PC-9 (cell line): ENCODE measurements at regions not wholly inside any gene's neighbourhood (a gene's known extent, or its start where the extent isn't known, plus 50 kb on each side); places are given as distances from the start of the nearest gene placed in this dataset.

ENCODE experiments used
- BruUV-seq: library from RNA; stranded (reverse); fragments of 400-500 nt; replicated peaks from 2 replicates; lab custom pipeline; 2021; lab: Mats Ljungman, UMichigan
- CTCF ChIA-PET: fragments of 300-600 bp; sonication (Branson Sonifier 250); formaldehyde crosslinking; loops from one replicate; lab custom pipeline; 2022; ENCODE audit warnings: antibody characterized with exemption; lab: Charles Lee
- POLR2A ChIA-PET: fragments of 300-600 bp; sonication (Branson Sonifier 250); formaldehyde crosslinking; loops from one replicate; lab custom pipeline; 2022; ENCODE audit warnings: antibody characterized with exemption; ENCODE audit not compliant: unreplicated experiment; lab: Charles Lee
- DNase-seq, 2 experiments: peaks; one replicate each; pipeline versions ENCODE4 v3.0.0 to v3.0.0-alpha.2; 2015 to 2022; ENCODE audit warnings: mixed read lengths in 1 of 2
- H2AFZ ChIP-seq: fragments of 200-600 bp; sonication (generic); 2 replicates; pipeline ENCODE4 v1.8.1; 2017; ENCODE audit warnings: antibody characterized with exemption
- H3F3A ChIP-seq: fragments of 200-600 bp; sonication (generic); 2 replicates; pipeline ENCODE4 v1.8.1; 2017; ENCODE audit warnings: antibody characterized with exemption, mild to moderate bottlenecking, low read depth; ENCODE audit not compliant: insufficient read depth
- H3K27ac ChIP-seq: fragments of 200-600 bp; sonication (generic); 2 replicates; pipeline ENCODE4 v1.6.1; 2016; ENCODE audit warnings: mixed run types
- H3K27me3 ChIP-seq: fragments of 200-600 bp; sonication (generic); 2 replicates; pipeline ENCODE4 v1.6.1; 2016; ENCODE audit warnings: low read depth, mixed run types; ENCODE audit not compliant: insufficient read depth
- H3K36me3 ChIP-seq: fragments of 200-600 bp; sonication (generic); 2 replicates; pipeline ENCODE4 v1.6.1; 2016; ENCODE audit warnings: low read depth, mixed run types
- H3K4me1 ChIP-seq: fragments of 200-600 bp; sonication (generic); replicated peaks from 2 replicates; pipeline ENCODE4 v1.6.1; 2016; ENCODE audit warnings: mixed run types; ENCODE audit not compliant: insufficient read depth
- H3K4me2 ChIP-seq: fragments of 200-600 bp; sonication (generic); 2 replicates; pipeline ENCODE4 v1.6.1; 2017; ENCODE audit warnings: mixed run types
- H3K4me3 ChIP-seq: fragments of 200-600 bp; sonication (generic); 2 replicates; pipeline ENCODE4 v1.6.1; 2016; ENCODE audit warnings: mixed run types
- H3K79me2 ChIP-seq: fragments of 200-600 bp; sonication (generic); 2 replicates; pipeline ENCODE4 v1.6.1; 2017; ENCODE audit warnings: low read depth, mixed run types
- H3K9me2 ChIP-seq: fragments of 200-600 bp; sonication (generic); 2 replicates; pipeline ENCODE4 v1.8.1; 2017; ENCODE audit warnings: mild to moderate bottlenecking; ENCODE audit not compliant: insufficient read depth
- H3K9me3 ChIP-seq: fragments of 200-600 bp; sonication (generic); 2 replicates; pipeline ENCODE4 v1.8.1; 2016; ENCODE audit warnings: low read depth; ENCODE audit not compliant: insufficient read depth
- H4K20me1 ChIP-seq: fragments of 200-600 bp; sonication (generic); 2 replicates; pipeline ENCODE4 v1.8.1; 2017; ENCODE audit not compliant: insufficient read depth
- EZH2 ChIP-seq: fragments of 200-600 bp; sonication (generic); IDR thresholded peaks from 2 replicates; pipeline ENCODE4 v1.8.0; 2017; ENCODE audit warnings: antibody characterized with exemption, low read depth
- intact Hi-C: fragments of 100-400 bp; cut with micrococcal nuclease; formaldehyde crosslinking; loops from one replicate; pipeline ENCODE4 v1.10.0; 2022; ENCODE audit not compliant: unreplicated experiment
- TF ChIP-seq, protein P1 (sequence below): fragments of 200-600 bp; sonication (generic); conservative IDR thresholded peaks from 2 replicates; pipeline ENCODE4 v1.6.1; 2017; ENCODE audit warnings: mixed run types, antibody characterized with exemption, mild to moderate bottlenecking, moderate library complexity

- intact Hi-C loops = no loop called here
- no TSS peak for BruUV-seq
Measured at GRCh38 chr18:57866355-57866754, 63.2 kb upstream of the ATP8B1 start.

DNA sequence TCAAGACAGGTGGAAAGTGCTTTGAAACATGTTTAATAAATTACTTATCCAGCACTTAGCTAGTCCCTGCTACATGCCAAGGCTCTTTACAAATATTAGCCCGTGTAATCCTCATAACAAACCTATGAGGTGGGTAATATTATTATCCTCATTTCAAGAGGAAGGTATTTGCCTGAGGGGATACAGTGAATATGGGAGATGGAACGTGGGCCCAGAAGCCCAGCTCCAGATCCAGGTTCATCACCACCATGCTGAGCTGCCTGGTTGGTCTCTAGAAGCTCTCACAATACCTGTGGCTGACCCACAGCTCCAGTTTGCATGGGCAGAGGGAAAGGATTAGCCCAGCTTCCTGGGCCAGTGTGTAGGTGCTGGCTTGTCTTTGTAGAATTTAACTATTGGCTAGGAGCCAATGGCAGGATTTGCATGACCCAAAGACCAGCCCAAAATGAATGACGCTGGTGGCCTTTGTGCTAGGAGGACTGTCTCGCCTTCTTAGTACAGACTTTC, 61.6 kb upstream of the ATP8B1 start:
- POLR2A ChIA-PET = no interaction called here
- Histone ChIP-seq H4K20me1 (no peaks in the 10 kb centered on the region), H3K27me3 (no peaks in the 10 kb centered on the region), H3K4me2 (no peak overlapping the region), H3K27ac (no peak overlapping the region), H3K9me3 (no peaks in the 10 kb centered on the region), H3K4me1 (no peaks in the 10 kb centered on the region), H3K79me2 (no peaks in the 10 kb centered on the region), H3K9me2 (no peaks in the 10 kb centered on the region), H3F3A (no peaks in the 10 kb centered on the region), H3K36me3 (no peaks in the 10 kb centered on the region), H3K4me3 (no peak overlapping the region), H2AFZ (no peak overlapping the region)
- DNase-seq = no peak
- BruUV-seq = no TSS peak
- intact Hi-C loops = no loop called here
- CTCF ChIA-PET = no interaction called here
- no peak for TF ChIP-seq EZH2
- TF ChIP-seq, protein P1, sequence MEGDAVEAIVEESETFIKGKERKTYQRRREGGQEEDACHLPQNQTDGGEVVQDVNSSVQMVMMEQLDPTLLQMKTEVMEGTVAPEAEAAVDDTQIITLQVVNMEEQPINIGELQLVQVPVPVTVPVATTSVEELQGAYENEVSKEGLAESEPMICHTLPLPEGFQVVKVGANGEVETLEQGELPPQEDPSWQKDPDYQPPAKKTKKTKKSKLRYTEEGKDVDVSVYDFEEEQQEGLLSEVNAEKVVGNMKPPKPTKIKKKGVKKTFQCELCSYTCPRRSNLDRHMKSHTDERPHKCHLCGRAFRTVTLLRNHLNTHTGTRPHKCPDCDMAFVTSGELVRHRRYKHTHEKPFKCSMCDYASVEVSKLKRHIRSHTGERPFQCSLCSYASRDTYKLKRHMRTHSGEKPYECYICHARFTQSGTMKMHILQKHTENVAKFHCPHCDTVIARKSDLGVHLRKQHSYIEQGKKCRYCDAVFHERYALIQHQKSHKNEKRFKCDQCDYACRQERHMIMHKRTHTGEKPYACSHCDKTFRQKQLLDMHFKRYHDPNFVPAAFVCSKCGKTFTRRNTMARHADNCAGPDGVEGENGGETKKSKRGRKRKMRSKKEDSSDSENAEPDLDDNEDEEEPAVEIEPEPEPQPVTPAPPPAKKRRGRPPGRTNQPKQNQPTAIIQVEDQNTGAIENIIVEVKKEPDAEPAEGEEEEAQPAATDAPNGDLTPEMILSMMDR = no peak

More at GRCh38 chr18:57866355-57866754, 63.2 kb upstream of the ATP8B1 start:
- no peak overlapping the region for H3K4me3 ChIP-seq
- TF ChIP-seq EZH2 = no peak
- TF ChIP-seq, protein P1 = no peak
- no peak overlapping the region for H2AFZ ChIP-seq
- no peaks in the 10 kb centered on the region for H4K20me1 ChIP-seq
- H3K9me3 ChIP-seq = no peaks in the 10 kb centered on the region; the same call in 1 of the 2 replicates
- H3K36me3 ChIP-seq = no peaks in the 10 kb centered on the region
- H3K4me2 ChIP-seq = no peak overlapping the region
- ChIA-PET POLR2A (no interaction called here), CTCF (no interaction called here)
- H3F3A ChIP-seq = no peaks in the 10 kb centered on the region
- DNase-seq = no peak
- H3K4me1 ChIP-seq = no peaks in the 10 kb centered on the region
- no peaks in the 10 kb centered on the region for H3K79me2 ChIP-seq
- H3K9me2 ChIP-seq = no peaks in the 10 kb centered on the region
- H3K27ac ChIP-seq = no peak overlapping the region
- no peaks in the 10 kb centered on the region for H3K27me3 ChIP-seq

DNA sequence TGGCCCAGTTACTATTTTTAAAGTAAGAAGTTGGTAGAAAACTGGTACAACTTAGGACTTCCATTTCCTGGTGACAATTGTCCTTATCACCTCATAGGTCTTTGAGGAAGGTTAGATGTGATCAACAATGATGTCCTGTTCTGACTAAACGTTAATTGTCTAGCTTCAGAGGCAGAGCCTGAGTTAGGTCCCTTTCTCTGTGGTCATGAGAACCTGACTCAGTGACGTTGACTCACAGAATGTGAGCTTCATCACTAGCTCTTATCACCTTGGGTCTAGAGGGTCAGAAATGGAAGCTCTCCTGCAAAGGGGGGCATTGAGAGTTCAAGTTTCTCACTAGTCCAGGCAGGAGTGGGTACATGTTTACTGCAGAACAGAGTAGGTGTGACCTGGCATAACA, 60.6 kb upstream of the ATP8B1 start:
- no peaks in the 10 kb centered on the region for H4K20me1 ChIP-seq
- H3K4me2 ChIP-seq = no peak overlapping the region
- ChIA-PET POLR2A (no interaction called here), CTCF (no interaction called here)
- H3K9me2 ChIP-seq = no peaks in the 10 kb centered on the region
- no TSS peak for BruUV-seq
- H3K4me3 ChIP-seq = no peak overlapping the region
- no peaks in the 10 kb centered on the region for H3K27me3 ChIP-seq
- no peak overlapping the region for H3K27ac ChIP-seq
- H3F3A ChIP-seq = no peaks in the 10 kb centered on the region
- TF ChIP-seq, protein P1 = no peak
- no peak for TF ChIP-seq EZH2
- no peak overlapping the region for H2AFZ ChIP-seq
- H3K79me2 ChIP-seq = no peaks in the 10 kb centered on the region
- H3K9me3 ChIP-seq = no peaks in the 10 kb centered on the region
- intact Hi-C loops = no loop called here
- DNase-seq = no peak
- no peaks in the 10 kb centered on the region for H3K36me3 ChIP-seq
- H3K4me1 ChIP-seq = no peaks in the 10 kb centered on the region
